ENCODE measurements at regions not wholly inside any gene's neighbourhood (a gene's known extent, or its start where the extent isn't known, plus 50 kb on each side); places are given as distances from the start of the nearest gene placed in this dataset.

- H3K27me3 ChIP-seq = no peaks in the 10 kb centered on the region
- WGBS, 2 donors = 87 to 90% methylated on average over 2 of the region's 2 CpGs
- TF ChIP-seq POLR2A (IDR thresholded peaks at IDR 0.05) (no peak), CTCF (IDR thresholded peaks at IDR 0.05) (no peak)
- DNase-seq = no peak
- no peak overlapping the region for H3K4me3 ChIP-seq (replicated peaks in 1 of 3)
- H3K4me1 ChIP-seq = no peaks in the 10 kb centered on the region
- H3K27ac ChIP-seq = no peak overlapping the region
- intact Hi-C loops (cut with DNase I) = no loop called here
- no peaks in the 10 kb centered on the region for H3K36me3 ChIP-seq
- no peaks in the 10 kb centered on the region for H3K9me3 ChIP-seq
Measured at GRCh38 chr14:25628978-25629377, 579.0 kb upstream of the STXBP6 start.

DNA sequence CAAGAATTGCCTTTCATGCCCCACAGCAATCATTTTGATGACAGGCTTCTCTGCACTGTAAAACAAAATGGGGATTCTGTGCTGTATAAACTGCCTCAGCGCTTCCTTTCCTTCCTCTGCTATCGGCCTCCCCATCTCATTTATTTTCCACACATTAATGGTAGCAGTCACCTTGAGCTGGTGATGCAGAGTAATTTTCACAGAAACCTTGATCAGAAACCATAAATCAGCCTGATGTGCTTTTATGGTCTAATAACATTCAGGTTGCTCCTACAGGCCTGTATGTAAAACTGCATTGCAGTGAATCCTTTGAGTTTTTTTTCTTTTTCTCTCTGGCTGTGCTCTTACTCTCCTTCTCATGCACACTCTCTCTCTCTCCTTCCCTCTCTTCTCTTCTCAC, 578.4 kb upstream of the STXBP6 start:
- H3K27ac ChIP-seq = no peak overlapping the region
- intact Hi-C loops (cut with DNase I) = no loop called here
- H3K9me3 ChIP-seq = no peaks in the 10 kb centered on the region

GRCh38 chr14:25626986-25627385, 577.0 kb upstream of the STXBP6 start:
- DNase-seq = no peak
- Histone ChIP-seq H3K27ac (no peak overlapping the region), H3K9me3 (no peaks in the 10 kb centered on the region), H3K27me3 (no peaks in the 10 kb centered on the region), H3K36me3 (no peaks in the 10 kb centered on the region), H3K4me1 (no peaks in the 10 kb centered on the region), H3K4me3 (replicated peaks in 1 of 3) (no peak overlapping the region)
- WGBS, 2 donors = 67 to 80% methylated on average over 2 of the region's 2 CpGs
- TF ChIP-seq POLR2A (IDR thresholded peaks at IDR 0.05) = no peak
- TF ChIP-seq CTCF (IDR thresholded peaks at IDR 0.05) = no peak
- intact Hi-C loops (cut with DNase I) = no loop called here

More for the DNA sequence above, 578.4 kb upstream of the STXBP6 start:
- H3K4me3 ChIP-seq (replicated peaks in 1 of 3) = no peak overlapping the region
- H3K4me1 ChIP-seq = no peaks in the 10 kb centered on the region
- WGBS, 2 donors = 85 to 95% methylated on average over 2 of the region's 2 CpGs
- no peaks in the 10 kb centered on the region for H3K27me3 ChIP-seq
- no peak for DNase-seq
- H3K36me3 ChIP-seq = no peaks in the 10 kb centered on the region
- TF ChIP-seq POLR2A (IDR thresholded peaks at IDR 0.05) (no peak), CTCF (IDR thresholded peaks at IDR 0.05) (no peak)

DNA sequence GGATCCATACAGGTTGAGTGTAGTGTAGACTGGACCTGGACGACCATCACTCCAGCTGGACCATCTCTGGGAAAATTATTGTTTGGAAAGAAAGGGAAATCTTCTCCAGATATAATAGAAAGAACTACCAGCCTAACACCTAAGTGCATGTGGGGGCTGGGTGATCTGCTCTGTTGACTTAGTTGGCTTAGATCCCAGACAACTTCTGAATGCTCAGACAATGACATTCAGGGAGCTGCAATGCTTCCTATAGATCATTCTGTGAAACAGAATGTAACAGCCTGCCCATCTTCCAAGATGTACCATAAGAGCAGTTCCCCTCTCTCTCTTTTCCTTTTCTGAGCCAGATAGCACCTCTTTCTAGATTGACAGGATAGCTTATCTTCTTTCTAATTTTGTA, 572.8 kb upstream of the STXBP6 start:
- no peak for DNase-seq
- H3K36me3 ChIP-seq = no peaks in the 10 kb centered on the region
- WGBS, 2 donors = 19 to 33% methylated on average over 1 of the region's 1 CpG
- no peak for TF ChIP-seq POLR2A (IDR thresholded peaks at IDR 0.05)
- no peak for TF ChIP-seq CTCF (IDR thresholded peaks at IDR 0.05)
- no peaks in the 10 kb centered on the region for H3K27me3 ChIP-seq
- intact Hi-C loops (cut with DNase I) = no loop called here
- no peak overlapping the region for H3K4me3 ChIP-seq (replicated peaks in 1 of 3)
- H3K4me1 ChIP-seq = no peaks in the 10 kb centered on the region
- H3K27ac ChIP-seq = no peak overlapping the region
- no peaks in the 10 kb centered on the region for H3K9me3 ChIP-seq

DNA sequence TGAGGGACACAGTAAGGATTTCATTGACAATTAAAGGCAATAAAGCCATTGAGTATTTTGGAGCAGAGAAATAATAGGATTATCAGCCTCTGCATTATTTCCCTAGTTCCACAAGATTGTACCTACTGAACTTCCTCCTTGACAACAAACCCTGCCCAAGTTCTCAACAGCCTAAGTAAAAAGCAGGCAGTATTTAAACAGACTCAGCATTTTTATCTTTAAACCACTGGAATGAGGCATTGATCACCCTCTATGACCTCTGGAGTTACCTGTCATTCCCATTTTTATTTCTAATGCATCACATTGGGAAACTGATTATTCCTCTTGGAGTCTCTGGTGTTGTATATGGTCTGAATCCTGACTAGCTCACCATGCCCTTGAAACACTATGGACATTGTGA, 570.6 kb upstream of the STXBP6 start:
- intact Hi-C loops (cut with DNase I) = no loop called here

More for the DNA sequence above, 570.6 kb upstream of the STXBP6 start:
- H3K36me3 ChIP-seq = no peaks in the 10 kb centered on the region
- TF ChIP-seq POLR2A (IDR thresholded peaks at IDR 0.05) (no peak), CTCF (IDR thresholded peaks at IDR 0.05) (no peak)
- no peak for DNase-seq
- no peaks in the 10 kb centered on the region for H3K27me3 ChIP-seq
- no peak overlapping the region for H3K27ac ChIP-seq
- no peaks in the 10 kb centered on the region for H3K9me3 ChIP-seq
- H3K4me1 ChIP-seq = no peaks in the 10 kb centered on the region
- no peak overlapping the region for H3K4me3 ChIP-seq (replicated peaks in 1 of 3)

Measured in thyroid gland (tissue), 4 donors.